Parathyroid adenoma (tissue), 2 donors: ENCODE measurements at regions not wholly inside any gene's neighbourhood (a gene's known extent, or its start where the extent isn't known, plus 50 kb on each side); places are given as distances from the start of the nearest gene placed in this dataset.

Experiments
- H2AFZ ChIP-seq: fragments of 300-600 bp; sonication (generic); one replicate; pipeline ENCODE4 v1.7.0; 2017; ENCODE audit warnings: antibody characterized with exemption, mild to moderate bottlenecking
- H3K27ac ChIP-seq: fragments of 300-600 bp; sonication (generic); one replicate; pipeline ENCODE4 v1.7.0; 2017
- H3K27me3 ChIP-seq: fragments of 300-600 bp; sonication (generic); one replicate; pipeline ENCODE4 v1.7.0; 2017; ENCODE audit warnings: low read length; ENCODE audit not compliant: control insufficient read depth, insufficient read depth
- H3K36me3 ChIP-seq: fragments of 300-600 bp; sonication (generic); one replicate; pipeline ENCODE4 v1.7.0; 2017; ENCODE audit warnings: low read length; ENCODE audit not compliant: control insufficient read depth, insufficient read depth
- H3K4me1 ChIP-seq: fragments of 300-600 bp; sonication (generic); one replicate; pipeline ENCODE4 v1.7.0; 2017; ENCODE audit warnings: control low read depth
- H3K4me2 ChIP-seq: fragments of 300-600 bp; sonication (generic); one replicate; pipeline ENCODE4 v1.7.0; 2017; ENCODE audit warnings: low read length
- H3K4me3 ChIP-seq: fragments of 300-600 bp; sonication (generic); one replicate; pipeline ENCODE4 v1.7.0; 2017; ENCODE audit warnings: low read depth, low read length
- H3K79me2 ChIP-seq: fragments of 300-600 bp; sonication (generic); one replicate; pipeline ENCODE4 v1.7.0; 2017; ENCODE audit warnings: control low read depth
- H3K9ac ChIP-seq: fragments of 300-600 bp; sonication (generic); one replicate; pipeline ENCODE4 v1.7.0; 2017; ENCODE audit warnings: mild to moderate bottlenecking
- H3K9me3 ChIP-seq: fragments of 300-600 bp; sonication (generic); one replicate; pipeline ENCODE4 v1.7.0; 2017; ENCODE audit warnings: low read length; ENCODE audit not compliant: control insufficient read depth
- TF ChIP-seq, protein P1 (sequence below): fragments of 300-600 bp; sonication (generic); IDR thresholded peaks from one replicate; pipeline ENCODE4 v1.7.0; 2017; ENCODE audit warnings: antibody characterized with exemption, mild to moderate bottlenecking
- donor health status: primary hyperparathyroidism.

GRCh38 chr16:55120408-55120807, 189.7 kb downstream of the IRX5 start:
- Histone ChIP-seq H3K4me2 (no peak overlapping the region), H3K27ac (no peak overlapping the region), H3K27me3 (no peaks in the 10 kb centered on the region), H3K4me1 (no peaks in the 10 kb centered on the region), H2AFZ (no peak overlapping the region), H3K79me2 (no peaks in the 10 kb centered on the region), H3K36me3 (no peaks in the 10 kb centered on the region), H3K4me3 (no peak overlapping the region), H3K9ac (no peak overlapping the region), H3K9me3 (no peaks in the 10 kb centered on the region)
- TF ChIP-seq, protein P1, sequence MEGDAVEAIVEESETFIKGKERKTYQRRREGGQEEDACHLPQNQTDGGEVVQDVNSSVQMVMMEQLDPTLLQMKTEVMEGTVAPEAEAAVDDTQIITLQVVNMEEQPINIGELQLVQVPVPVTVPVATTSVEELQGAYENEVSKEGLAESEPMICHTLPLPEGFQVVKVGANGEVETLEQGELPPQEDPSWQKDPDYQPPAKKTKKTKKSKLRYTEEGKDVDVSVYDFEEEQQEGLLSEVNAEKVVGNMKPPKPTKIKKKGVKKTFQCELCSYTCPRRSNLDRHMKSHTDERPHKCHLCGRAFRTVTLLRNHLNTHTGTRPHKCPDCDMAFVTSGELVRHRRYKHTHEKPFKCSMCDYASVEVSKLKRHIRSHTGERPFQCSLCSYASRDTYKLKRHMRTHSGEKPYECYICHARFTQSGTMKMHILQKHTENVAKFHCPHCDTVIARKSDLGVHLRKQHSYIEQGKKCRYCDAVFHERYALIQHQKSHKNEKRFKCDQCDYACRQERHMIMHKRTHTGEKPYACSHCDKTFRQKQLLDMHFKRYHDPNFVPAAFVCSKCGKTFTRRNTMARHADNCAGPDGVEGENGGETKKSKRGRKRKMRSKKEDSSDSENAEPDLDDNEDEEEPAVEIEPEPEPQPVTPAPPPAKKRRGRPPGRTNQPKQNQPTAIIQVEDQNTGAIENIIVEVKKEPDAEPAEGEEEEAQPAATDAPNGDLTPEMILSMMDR = no peak

DNA sequence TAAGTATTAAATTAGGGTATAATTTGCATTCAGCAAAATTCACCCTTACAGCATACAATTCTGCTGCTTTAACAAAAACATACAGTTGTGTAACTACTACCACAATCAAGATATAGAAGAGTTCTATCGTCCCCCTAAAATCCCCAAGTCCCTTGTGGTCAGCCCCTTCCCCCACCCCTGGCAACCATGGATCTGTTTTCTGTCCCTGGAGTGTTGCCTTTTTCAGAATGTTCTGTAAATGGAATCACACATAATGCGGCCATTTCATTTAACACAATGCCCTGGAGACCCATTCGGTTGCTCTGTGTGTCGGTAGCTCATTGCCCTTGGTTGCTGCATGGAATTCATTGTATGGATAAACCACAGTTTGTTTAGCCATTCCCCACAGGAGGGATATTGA, 190.2 kb downstream of the IRX5 start:
- TF ChIP-seq, protein P1 = no peak
- H3K27ac ChIP-seq = no peak overlapping the region
- H3K79me2 ChIP-seq = no peaks in the 10 kb centered on the region
- no peaks in the 10 kb centered on the region for H3K27me3 ChIP-seq
- no peaks in the 10 kb centered on the region for H3K9me3 ChIP-seq
- no peak overlapping the region for H3K9ac ChIP-seq
- no peaks in the 10 kb centered on the region for H3K4me1 ChIP-seq
- H3K36me3 ChIP-seq = no peaks in the 10 kb centered on the region
- no peak overlapping the region for H3K4me2 ChIP-seq
- no peak overlapping the region for H3K4me3 ChIP-seq
- H2AFZ ChIP-seq = no peak overlapping the region

DNA sequence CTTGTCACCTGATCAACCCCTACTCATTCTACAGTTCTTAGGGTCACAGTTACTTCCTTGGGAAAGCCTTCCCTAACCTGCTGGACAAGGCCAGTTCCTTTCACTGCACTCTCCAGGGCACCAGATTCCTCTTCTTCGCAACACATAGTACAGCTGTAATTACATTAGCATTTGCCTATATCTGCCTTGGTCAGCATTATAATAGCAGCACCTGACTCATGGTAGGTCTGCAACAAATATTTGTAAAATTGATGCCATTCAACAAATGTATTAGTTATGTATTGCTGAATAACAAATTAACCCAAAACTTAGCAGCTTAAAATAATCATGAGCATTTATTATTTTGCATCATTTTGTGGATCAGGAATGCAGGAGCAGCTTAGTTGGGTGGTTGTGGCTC, 193.0 kb downstream of the IRX5 start:
- Histone ChIP-seq H3K36me3 (no peaks in the 10 kb centered on the region), H3K4me1 (no peaks in the 10 kb centered on the region), H3K9ac (no peak overlapping the region), H3K4me3 (no peak overlapping the region), H3K79me2 (no peaks in the 10 kb centered on the region), H3K27ac (no peak overlapping the region), H3K9me3 (no peaks in the 10 kb centered on the region), H2AFZ (no peak overlapping the region), H3K27me3 (no peaks in the 10 kb centered on the region), H3K4me2 (no peak overlapping the region)
- TF ChIP-seq, protein P1 = no peak

DNA sequence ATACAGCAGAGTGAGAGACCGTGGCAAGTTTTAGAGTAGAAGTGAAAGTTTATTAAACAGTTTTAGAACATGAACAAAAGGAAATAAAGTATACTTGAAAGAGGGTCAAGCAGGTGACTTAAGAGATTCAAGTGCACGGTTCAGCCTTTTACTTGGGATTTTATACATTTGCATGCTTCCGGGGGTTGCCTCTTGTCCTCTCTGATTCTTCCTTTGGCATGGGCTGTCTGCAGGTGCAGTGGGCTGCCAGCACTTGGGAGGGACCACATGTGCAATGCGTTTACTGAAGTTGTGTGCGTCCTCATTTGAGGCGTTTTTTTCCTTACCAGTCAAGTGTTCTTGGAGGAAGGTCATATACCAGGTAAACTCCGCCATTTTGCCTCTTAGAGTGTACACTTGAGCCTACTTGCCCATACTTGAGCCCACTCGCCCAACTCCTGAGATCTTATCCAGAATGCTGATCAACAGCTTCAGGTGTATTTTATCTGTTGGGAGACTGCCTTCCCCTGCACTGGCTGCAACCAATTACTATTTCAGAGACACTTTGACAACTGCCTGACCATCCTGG, 195.2 kb downstream of the IRX5 start:
- no peak overlapping the region for H2AFZ ChIP-seq
- H3K79me2 ChIP-seq = no peaks in the 10 kb centered on the region
- TF ChIP-seq, protein P1 = no peak
- no peaks in the 10 kb centered on the region for H3K27me3 ChIP-seq
- no peak overlapping the region for H3K4me3 ChIP-seq
- H3K36me3 ChIP-seq = no peaks in the 10 kb centered on the region
- no peak overlapping the region for H3K27ac ChIP-seq
- no peaks in the 10 kb centered on the region for H3K4me1 ChIP-seq
- no peak overlapping the region for H3K9ac ChIP-seq
- H3K4me2 ChIP-seq = no peak overlapping the region
- no peaks in the 10 kb centered on the region for H3K9me3 ChIP-seq

GRCh38 chr16:55126456-55126855, 195.8 kb downstream of the IRX5 start:
- Histone ChIP-seq H3K27ac (no peak overlapping the region), H3K4me3 (no peak overlapping the region)
- TF ChIP-seq, protein P1 = no peak

More at GRCh38 chr16:55126456-55126855, 195.8 kb downstream of the IRX5 start:
- Histone ChIP-seq H3K9ac (no peak overlapping the region), H3K79me2 (no peaks in the 10 kb centered on the region), H3K4me1 (no peaks in the 10 kb centered on the region), H3K27me3 (no peaks in the 10 kb centered on the region), H3K4me2 (no peak overlapping the region), H3K9me3 (no peaks in the 10 kb centered on the region), H2AFZ (no peak overlapping the region), H3K36me3 (no peaks in the 10 kb centered on the region)
